ENCODE measurements at regions not wholly inside any gene's neighbourhood (a gene's known extent, or its start where the extent isn't known, plus 50 kb on each side); places are given as distances from the start of the nearest gene placed in this dataset.

- H3K4me2 ChIP-seq (replicated peaks; ENCODE audit: low read depth, low read length, poor library complexity, severe bottlenecking): no peak overlapping the region
- no peak overlapping the region for H3K9ac ChIP-seq (ENCODE audit: low read length)
- H3K79me2 ChIP-seq (ENCODE audit: control insufficient read depth, insufficient read depth, low read length): no peaks in the 10 kb centered on the region
- no peaks in the 10 kb centered on the region for H3K9me3 Mint-ChIP-seq (ENCODE audit: insufficient read depth)
- H4K20me1 ChIP-seq (ENCODE audit: control insufficient read depth, insufficient read depth, low read length, poor library complexity, severe bottlenecking): no peaks in the 10 kb centered on the region
- H3K9me3 ChIP-seq (ENCODE audit: control extremely low read depth in 1 of 3, control insufficient read depth in 2 of 3, insufficient read depth in 1 of 3, low read length in 2 of 3): peaks cover 0 to 3% (median 0%) of the 10 kb centered on the region in 3 donors
- intact Hi-C loops (cut with micrococcal nuclease): no loop called here
- H3K27ac ChIP-seq (ENCODE audit: low read length in 2 of 2): no peak overlapping the region
- TF ChIP-seq CTCF (IDR thresholded peaks at IDR 0.05) (no peak), EZH2 (IDR thresholded peaks at IDR 0.05; ENCODE audit: borderline replicate concordance, insufficient read depth, low read depth, low read length, poor library complexity, severe bottlenecking) (no peak)
- DNase-seq (no peak), ATAC-seq (ENCODE audit: low read depth) (no peak)
- H3K4me1 Mint-ChIP-seq: no peaks in the 10 kb centered on the region
- H2AFZ ChIP-seq (ENCODE audit: insufficient read depth, low read depth, low read length, poor library complexity, severe bottlenecking): no peak overlapping the region
- ChIA-PET POLR2A (no interaction called here), CTCF (no interaction called here)
- no peaks in the 10 kb centered on the region for H3K36me3 ChIP-seq (replicated peaks in 1 of 2; ENCODE audit: control extremely low read depth in 1 of 2, control insufficient read depth in 1 of 2, extremely low read depth in 1 of 2, insufficient read depth in 2 of 2, low read length in 1 of 2)
- no peak overlapping the region for H3K27ac Mint-ChIP-seq
- 65% methylated on average over 9 of the region's 9 CpGs for WGBS (ENCODE audit: insufficient coverage)
- no peaks in the 10 kb centered on the region for H3K4me1 ChIP-seq (ENCODE audit: control insufficient read depth in 2 of 2, insufficient read depth in 2 of 2, low read length in 2 of 2)
- peaks cover 18% of the 10 kb centered on the region for H3K27me3 Mint-ChIP-seq
- no peak overlapping the region for H3K4me3 Mint-ChIP-seq
- no peaks in the 10 kb centered on the region for H3K27me3 ChIP-seq (replicated peaks in 1 of 4; ENCODE audit: control extremely low read depth in 1 of 4, control insufficient read depth in 3 of 4, insufficient read depth in 4 of 4, low read length in 3 of 4)
- H3K4me3 ChIP-seq (ENCODE audit: control extremely low read depth in 1 of 5, extremely low read depth in 1 of 5, insufficient read depth in 1 of 5, low read depth in 2 of 5, low read length in 4 of 5): no peak overlapping the region
Measured at GRCh38 chr21:41648591-41649031, 118.2 kb downstream of the RIPK4 start.

- H3K4me2 ChIP-seq (replicated peaks; ENCODE audit: low read depth, low read length, poor library complexity, severe bottlenecking): no peak overlapping the region
- CTCF ChIA-PET: no interaction called here
Measured at GRCh38 chr21:41647806-41648561, 118.9 kb downstream of the RIPK4 start.

More at GRCh38 chr21:41647806-41648561, 118.9 kb downstream of the RIPK4 start:
- H3K4me1 Mint-ChIP-seq: no peaks in the 10 kb centered on the region
- no peak overlapping the region for H3K9ac ChIP-seq (ENCODE audit: low read length)
- H3K27me3 Mint-ChIP-seq: peaks cover 13% of the 10 kb centered on the region
- no peaks in the 10 kb centered on the region for H3K9me3 Mint-ChIP-seq (ENCODE audit: insufficient read depth)
- H3K36me3 ChIP-seq (replicated peaks in 1 of 2; ENCODE audit: control extremely low read depth in 1 of 2, control insufficient read depth in 1 of 2, extremely low read depth in 1 of 2, insufficient read depth in 2 of 2, low read length in 1 of 2): no peaks in the 10 kb centered on the region
- no peak overlapping the region for H3K27ac ChIP-seq (ENCODE audit: low read length in 2 of 2)
- no peaks in the 10 kb centered on the region for H3K27me3 ChIP-seq (replicated peaks in 1 of 4; ENCODE audit: control extremely low read depth in 1 of 4, control insufficient read depth in 3 of 4, insufficient read depth in 4 of 4, low read length in 3 of 4)
- no peak for ATAC-seq (ENCODE audit: low read depth)
- 93% methylated on average over 8 of the region's 9 CpGs for WGBS (ENCODE audit: insufficient coverage)
- no peak for DNase-seq
- no peaks in the 10 kb centered on the region for H3K9me3 ChIP-seq (ENCODE audit: control extremely low read depth in 1 of 3, control insufficient read depth in 2 of 3, insufficient read depth in 1 of 3, low read length in 2 of 3)
- H3K27ac Mint-ChIP-seq: no peak overlapping the region
- POLR2A ChIA-PET: no interaction called here
- TF ChIP-seq CTCF (IDR thresholded peaks at IDR 0.05) (no peak), EZH2 (IDR thresholded peaks at IDR 0.05; ENCODE audit: borderline replicate concordance, insufficient read depth, low read depth, low read length, poor library complexity, severe bottlenecking) (no peak)
- H3K4me3 Mint-ChIP-seq: no peak overlapping the region
- no peaks in the 10 kb centered on the region for H4K20me1 ChIP-seq (ENCODE audit: control insufficient read depth, insufficient read depth, low read length, poor library complexity, severe bottlenecking)
- H3K4me1 ChIP-seq (ENCODE audit: control insufficient read depth in 2 of 2, insufficient read depth in 2 of 2, low read length in 2 of 2): no peaks in the 10 kb centered on the region
- H2AFZ ChIP-seq (ENCODE audit: insufficient read depth, low read depth, low read length, poor library complexity, severe bottlenecking): no peak overlapping the region
- H3K4me3 ChIP-seq (ENCODE audit: control extremely low read depth in 1 of 5, extremely low read depth in 1 of 5, insufficient read depth in 1 of 5, low read depth in 2 of 5, low read length in 4 of 5): no peak overlapping the region
- intact Hi-C loops (cut with micrococcal nuclease): no loop called here
- H3K79me2 ChIP-seq (ENCODE audit: control insufficient read depth, insufficient read depth, low read length): no peaks in the 10 kb centered on the region
